NT2/D1 (cell line): ENCODE measurements at regions not wholly inside any gene's neighbourhood (a gene's known extent, or its start where the extent isn't known, plus 50 kb on each side); places are given as distances from the start of the nearest gene placed in this dataset.

Source experiments
- DNase-seq: peaks from one replicate; pipeline ENCODE4 v3.0.0-alpha.2; 2011; ENCODE audit warnings: low read depth, low spot score
- H3K27me3 ChIP-seq: 2 replicates; pipeline ENCODE4 v1.6.0; 2011; ENCODE audit warnings: mild to moderate bottlenecking; ENCODE audit not compliant: insufficient read length, insufficient read depth
- H3K36me3 ChIP-seq: 2 replicates; pipeline ENCODE4 v1.6.1; 2011; ENCODE audit warnings: mild to moderate bottlenecking, low read length, mixed read lengths; ENCODE audit not compliant: insufficient read depth, insufficient read length
- H3K4me1 ChIP-seq: 2 replicates; pipeline ENCODE4 v1.5.1; 2011; ENCODE audit not compliant: insufficient read depth, insufficient read length
- H3K4me3 ChIP-seq: 2 replicates; pipeline ENCODE4 v1.5.1; 2011; ENCODE audit warnings: low read depth; ENCODE audit not compliant: insufficient read length
- H3K9ac ChIP-seq: 2 replicates; pipeline ENCODE4 v1.6.0; 2011; ENCODE audit warnings: low read depth; ENCODE audit not compliant: insufficient read length
- H3K9me3 ChIP-seq: 2 replicates; pipeline ENCODE4 v1.5.1; 2011; ENCODE audit warnings: mild to moderate bottlenecking, low read length; ENCODE audit not compliant: insufficient read depth
- SUZ12 ChIP-seq: IDR thresholded peaks from 2 replicates; pipeline ENCODE4 v1.6.1; 2011; ENCODE audit not compliant: insufficient read length, insufficient read depth; ENCODE audit errors: extremely low read depth
- YY1 ChIP-seq: IDR thresholded peaks from 2 replicates; pipeline ENCODE4 v1.6.1; 2011; ENCODE audit not compliant: insufficient read length, insufficient read depth
- ZNF274 ChIP-seq: IDR thresholded peaks from 2 replicates; pipeline ENCODE4 v1.6.1; 2011; ENCODE audit warnings: mild to moderate bottlenecking, low read depth, low read length

DNA sequence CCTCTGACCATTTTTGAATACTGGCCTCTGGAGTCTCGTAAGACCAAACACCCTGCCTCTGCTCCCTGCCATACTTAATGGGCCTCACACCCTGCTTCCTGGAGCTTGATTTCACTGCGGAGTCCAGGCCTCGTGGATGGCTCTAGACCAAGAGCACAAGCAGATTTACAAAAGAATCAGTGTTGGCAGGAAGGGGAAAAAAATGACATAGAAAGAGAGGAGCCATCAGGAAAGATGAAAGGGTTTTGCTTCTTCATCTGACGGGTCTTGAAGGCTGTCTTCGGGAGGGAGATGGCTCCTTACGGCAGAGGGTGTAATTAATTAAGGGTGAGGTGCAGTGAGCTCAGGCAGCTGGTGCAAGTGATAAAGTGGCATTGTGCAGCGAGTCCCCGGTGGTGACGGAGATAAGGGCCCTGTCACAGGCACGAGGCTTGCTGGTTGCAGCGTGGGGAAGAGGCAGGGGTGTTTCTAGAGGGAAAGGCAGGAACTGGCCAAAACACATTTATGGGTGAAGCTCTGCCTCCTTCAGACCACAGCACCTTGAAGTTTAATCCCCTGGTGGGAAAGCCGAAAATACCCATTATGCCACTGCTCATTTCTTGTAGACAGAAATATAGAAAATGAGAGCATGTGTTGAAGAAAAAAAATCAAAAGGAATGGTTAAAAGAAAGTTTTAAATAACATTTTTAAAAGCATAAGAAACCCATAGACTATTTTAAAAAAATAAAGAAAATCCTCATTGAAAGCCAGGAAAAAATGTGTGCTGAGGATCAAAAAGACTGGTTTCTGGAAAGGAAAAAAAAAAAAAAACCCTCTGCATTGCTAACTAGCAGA is 128.6 kb upstream of the LRFN2 start:
- Histone ChIP-seq H3K36me3 (no peaks in the 10 kb centered on the region), H3K9me3 (no peaks in the 10 kb centered on the region), H3K27me3 (no peaks in the 10 kb centered on the region), H3K4me3 (no peak overlapping the region), H3K4me1 (peaks cover 6% of the 10 kb centered on the region), H3K9ac (no peak overlapping the region)
- no peak for DNase-seq
- TF ChIP-seq SUZ12 (no peak), YY1 (no peak), ZNF274 (no peak)

DNA sequence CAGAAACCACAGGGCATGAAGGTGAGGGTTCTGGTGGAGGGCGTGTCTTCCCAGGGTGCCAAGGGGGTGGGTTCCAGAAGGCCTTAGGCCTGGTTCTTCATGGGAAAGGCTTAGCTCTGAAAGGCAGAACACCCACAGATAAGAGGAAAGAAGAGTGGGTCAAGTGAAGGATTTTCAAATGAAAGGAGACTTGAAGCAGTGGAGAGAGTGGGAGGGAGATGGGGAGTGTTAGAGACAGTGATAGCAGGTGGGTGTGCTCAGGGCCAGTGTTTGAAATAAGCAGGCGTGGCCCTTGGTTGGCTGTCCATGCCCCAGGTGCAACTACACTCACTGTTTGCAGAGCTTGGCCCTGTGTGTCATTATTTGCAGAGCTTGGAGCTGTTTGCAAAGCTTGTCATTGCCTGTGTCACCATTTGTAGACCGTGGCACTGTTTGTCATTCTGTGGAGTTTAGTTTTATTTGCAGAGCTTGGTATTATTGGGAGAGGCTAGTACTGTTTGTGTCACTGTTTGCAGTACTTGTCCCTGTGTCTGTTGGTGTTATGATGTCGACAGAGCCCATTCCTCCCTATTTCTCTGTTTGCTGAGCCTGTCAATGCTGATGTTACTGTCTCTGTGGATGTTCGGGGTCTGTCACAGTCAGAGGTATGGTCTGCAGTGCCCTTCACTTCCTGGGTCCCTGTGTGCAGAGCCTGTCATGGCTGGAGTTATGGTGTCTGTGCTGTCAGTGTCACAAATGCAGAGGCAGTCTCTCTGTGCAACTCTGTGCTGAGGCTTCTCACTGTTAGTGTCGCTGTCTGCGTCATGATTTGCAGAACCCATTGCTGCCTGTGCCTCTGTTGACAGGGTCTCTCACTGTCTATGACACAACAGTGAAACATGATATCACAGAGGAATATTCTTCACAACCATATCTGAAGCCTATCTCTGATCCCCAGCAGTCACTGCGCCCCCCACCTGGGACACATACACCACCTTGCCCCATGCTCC is 127.7 kb upstream of the LRFN2 start:
- peaks cover 6% of the 10 kb centered on the region for H3K4me1 ChIP-seq
- no peak overlapping the region for H3K9ac ChIP-seq
- no peaks in the 10 kb centered on the region for H3K9me3 ChIP-seq
- H3K36me3 ChIP-seq = no peaks in the 10 kb centered on the region
- DNase-seq = no peak
- no peaks in the 10 kb centered on the region for H3K27me3 ChIP-seq
- TF ChIP-seq SUZ12 (no peak), YY1 (no peak), ZNF274 (no peak)
- no peak overlapping the region for H3K4me3 ChIP-seq

DNA sequence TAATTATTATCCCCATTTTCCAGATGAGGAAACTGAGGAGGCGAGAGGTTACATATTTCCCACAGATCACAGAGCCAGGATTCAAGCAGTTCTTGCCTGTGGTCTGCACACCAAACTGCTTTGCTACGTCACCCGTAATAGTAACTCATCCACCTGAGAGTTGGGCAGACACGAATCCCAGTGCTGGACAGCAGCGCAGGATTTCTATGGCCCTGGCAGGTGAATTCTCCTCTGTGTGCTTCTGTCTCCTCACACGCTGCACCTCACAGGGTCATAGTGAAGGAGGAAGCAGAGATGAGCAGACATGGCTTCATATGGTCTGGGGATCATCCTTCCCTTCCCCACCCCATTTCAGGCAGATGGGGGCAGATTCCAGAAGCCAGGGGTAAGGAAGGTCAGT is 127.0 kb upstream of the LRFN2 start:
- H3K36me3 ChIP-seq = no peaks in the 10 kb centered on the region
- DNase-seq = no peak
- TF ChIP-seq SUZ12 (no peak), YY1 (no peak), ZNF274 (no peak)
- H3K4me3 ChIP-seq = no peak overlapping the region
- H3K27me3 ChIP-seq = no peaks in the 10 kb centered on the region
- H3K9ac ChIP-seq = no peak overlapping the region
- H3K4me1 ChIP-seq = peaks cover 6% of the 10 kb centered on the region
- peaks cover 7% of the 10 kb centered on the region for H3K9me3 ChIP-seq

DNA sequence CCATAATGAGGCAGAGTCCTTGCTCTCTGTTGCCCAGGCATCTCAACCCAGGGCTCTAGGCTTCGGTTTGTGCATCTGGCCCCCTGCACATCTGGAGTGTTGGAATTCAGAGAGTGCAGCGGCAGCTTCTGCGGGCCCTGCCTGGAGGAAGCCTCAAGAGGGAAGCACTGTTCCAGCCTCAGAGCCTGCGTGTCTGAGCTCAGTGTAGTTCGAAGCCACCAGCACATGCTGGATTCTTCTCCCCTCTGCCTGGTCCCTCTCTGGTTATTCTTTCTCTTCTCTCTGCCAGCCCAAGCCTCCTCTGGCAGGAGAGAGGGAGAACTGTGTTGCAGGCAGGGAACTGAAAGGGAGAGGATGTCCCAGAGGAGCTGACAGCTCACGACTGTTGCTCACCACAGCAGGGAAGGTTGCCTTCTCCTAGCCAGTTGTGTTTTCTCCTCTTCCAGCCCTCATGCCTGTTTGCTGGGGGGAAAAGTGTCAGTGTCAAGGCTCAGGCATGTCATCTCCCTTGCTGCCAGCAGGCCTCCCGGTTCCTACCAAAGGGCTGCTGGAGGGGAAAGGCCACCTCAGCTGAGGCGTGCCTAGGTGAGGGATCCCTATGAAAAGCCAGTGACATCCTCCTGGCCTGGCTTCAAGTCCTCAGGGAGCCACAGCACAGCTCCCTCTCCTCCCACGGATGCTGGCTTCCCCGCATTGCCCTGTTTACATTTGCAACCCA is 126.0 kb upstream of the LRFN2 start:
- DNase-seq = no peak
- TF ChIP-seq ZNF274 (no peak), YY1 (no peak), SUZ12 (no peak)
- Histone ChIP-seq H3K27me3 (no peaks in the 10 kb centered on the region), H3K9ac (no peak overlapping the region), H3K36me3 (no peaks in the 10 kb centered on the region), H3K4me3 (no peak overlapping the region), H3K9me3 (peaks cover 9% of the 10 kb centered on the region), H3K4me1 (peaks cover 6% of the 10 kb centered on the region)

DNA sequence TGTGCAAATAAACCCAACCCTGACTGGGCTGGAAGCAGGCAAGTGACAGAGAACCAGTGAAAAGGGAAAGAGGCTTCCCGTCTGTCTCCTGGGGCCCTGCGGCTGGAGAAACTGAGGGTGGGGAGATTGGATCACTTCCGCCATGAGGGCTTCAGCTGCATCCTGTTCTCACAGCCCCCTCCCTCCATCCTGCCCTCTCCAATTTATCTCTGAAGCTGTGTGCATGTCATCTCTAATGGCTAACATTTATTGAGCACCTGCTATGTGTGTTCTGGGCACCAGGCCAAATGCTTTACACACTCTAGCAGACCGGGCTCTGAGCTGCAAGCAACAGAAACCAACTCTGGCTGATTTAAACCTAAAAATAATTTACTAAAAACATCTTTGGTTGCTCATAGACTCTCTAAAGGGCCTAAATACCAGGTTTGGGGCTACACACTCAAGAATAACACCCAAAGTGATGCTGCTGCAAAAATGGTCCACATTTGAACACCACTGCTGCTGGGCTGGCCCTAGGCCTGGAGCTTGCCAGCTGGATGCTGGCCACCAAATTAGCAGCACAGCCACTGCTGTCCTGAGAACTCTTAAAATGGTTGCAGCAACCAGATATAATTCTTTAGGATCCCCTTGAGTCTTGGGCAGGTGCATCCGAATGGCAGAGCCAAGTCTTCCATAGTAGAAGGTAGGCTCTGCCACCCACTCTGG is 123.6 kb upstream of the LRFN2 start:
- H3K27me3 ChIP-seq = no peaks in the 10 kb centered on the region
- no peak for TF ChIP-seq ZNF274
- TF ChIP-seq YY1 = no peak
- TF ChIP-seq SUZ12 = no peak
- H3K4me1 ChIP-seq = peaks cover 6% of the 10 kb centered on the region
- H3K9ac ChIP-seq = no peak overlapping the region
- no peak overlapping the region for H3K4me3 ChIP-seq
- peaks cover 9% of the 10 kb centered on the region for H3K9me3 ChIP-seq
- H3K36me3 ChIP-seq = no peaks in the 10 kb centered on the region
- no peak for DNase-seq

DNA sequence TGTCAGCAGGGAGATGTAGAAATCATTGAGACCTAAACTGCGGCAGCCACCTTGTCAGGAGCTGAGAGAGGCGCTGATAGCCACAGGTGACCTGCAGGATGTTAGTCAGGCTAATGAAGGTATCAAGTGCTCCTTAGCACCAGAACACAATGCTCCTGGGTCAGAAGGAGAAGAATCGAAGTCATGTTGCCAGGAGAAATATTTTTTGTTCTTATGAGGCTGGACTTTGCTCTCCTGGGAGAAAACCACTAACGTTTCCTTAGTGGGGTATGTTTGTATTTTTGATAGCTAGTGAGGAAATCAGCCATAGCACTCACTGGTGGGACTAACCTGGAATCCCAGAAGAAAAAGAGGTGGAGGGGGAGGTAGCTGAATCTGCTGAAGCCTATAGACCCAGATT is 120.9 kb upstream of the LRFN2 start:
- Histone ChIP-seq H3K9ac (no peak overlapping the region), H3K36me3 (no peaks in the 10 kb centered on the region), H3K27me3 (no peaks in the 10 kb centered on the region), H3K9me3 (peaks cover 9% of the 10 kb centered on the region), H3K4me1 (no peaks in the 10 kb centered on the region), H3K4me3 (no peak overlapping the region)
- DNase-seq = no peak
- TF ChIP-seq YY1 = no peak
- TF ChIP-seq ZNF274 = no peak
- no peak for TF ChIP-seq SUZ12
